Aorta (tissue), 5 donors: ENCODE measurements at regions not wholly inside any gene's neighbourhood (a gene's known extent, or its start where the extent isn't known, plus 50 kb on each side); places are given as distances from the start of the nearest gene placed in this dataset.
A peak's percentile ranks its signal among the peaks of the same experiment; 100 is the strongest.

ENCODE experiments used
- ATAC-seq: fragments of 200-7000 bp; cut with Tn5 transposase; one replicate; pipeline ENCODE4 v1.9.1; 2022; ENCODE audit warnings: moderate library complexity; ENCODE audit not compliant: low FRiP score
- DNase-seq, 2 donors: peaks; one replicate each; pipeline ENCODE4 v3.0.0-alpha.2; 2020
- H3K27ac ChIP-seq, 2 donors: one replicate each; pipeline ENCODE4 v1.5.1; 2013; ENCODE audit warnings: low read length in 2 of 2, mild to moderate bottlenecking in 2 of 2, moderate library complexity in 2 of 2, control low read depth in 1 of 2, inconsistent platforms in 1 of 2, low read depth in 1 of 2
- H3K27me3 ChIP-seq, 2 donors: one replicate each; pipeline ENCODE4 v1.6.1; 2013; ENCODE audit warnings: control low read depth in 1 of 2, low read length in 1 of 2, mild to moderate bottlenecking in 1 of 2, moderate library complexity in 1 of 2; ENCODE audit not compliant: insufficient read depth in 2 of 2, control insufficient read depth in 1 of 2
- H3K36me3 ChIP-seq, 2 donors: one replicate each; pipeline ENCODE4 v1.6.1; 2013; ENCODE audit warnings: control low read depth in 1 of 2, low read length in 1 of 2, mild to moderate bottlenecking in 1 of 2; ENCODE audit not compliant: insufficient read depth in 2 of 2, control insufficient read depth in 1 of 2
- H3K4me1 ChIP-seq, 2 donors: one replicate each; pipeline ENCODE4 v1.6.1; 2013; ENCODE audit warnings: low read length in 2 of 2, control low read depth in 1 of 2, mild to moderate bottlenecking in 1 of 2, moderate library complexity in 1 of 2; ENCODE audit not compliant: insufficient read depth in 2 of 2, control insufficient read depth in 1 of 2
- H3K4me3 ChIP-seq, 2 donors: one replicate each; pipeline ENCODE4 v1.5.1; 2013; ENCODE audit warnings: low read length in 2 of 2, control low read depth in 1 of 2, mild to moderate bottlenecking in 1 of 2
- H3K9me3 ChIP-seq: one replicate; pipeline ENCODE4 v1.6.1; 2013; ENCODE audit warnings: mild to moderate bottlenecking, low read length; ENCODE audit not compliant: control insufficient read depth
- WGBS, 2 donors: extraction: QIAGEN DNeasy Blood & Tissue Kit; methylation state at CpG; one replicate each; pipeline ENCODE4 v1.1.7; 2013; 5-methylcytosine and 5-hydroxymethylcytosine counted together
- intact Hi-C, 2 donors: fragments of 100-400 bp; cut with DNase I; formaldehyde crosslinking; loops; one replicate each; pipeline versions ENCODE4 v1.14.2 to v1.15.0; 2022
- donor health status: healthy with polysubstance abuse.
- donor health status: Bipolar disorder and iron deficiency.
- donor health status: DM: no; HTN: no; CAD: no.
- donor health status: DM: no; HTN: no; CAD: no.
- donor health status: DM: yes; HTN: yes; CAD: no.

- intact Hi-C loops: no loop called here
- Histone ChIP-seq H3K9me3 (peaks cover 1% of the 10 kb centered on the region), H3K4me1 (no peaks in the 10 kb centered on the region), H3K27ac (no peak overlapping the region), H3K4me3 (no peak overlapping the region), H3K36me3 (no peaks in the 10 kb centered on the region), H3K27me3 (peaks cover 0 to 3% of the 10 kb centered on the region in 2 donors)
- WGBS, 2 donors: 56 to 65% methylated on average over 5 of the region's 5 CpGs
- DNase-seq (peak in 1 of 2 donors; percentile 42), ATAC-seq (no peak)
These were observed 353.0 kb downstream of the NPHP4 start for GRCh38 chr1:5639106-5639722.

GRCh38 chr1:5638582-5638981 lies 353.6 kb downstream of the NPHP4 start:
- H3K4me3 ChIP-seq: no peak overlapping the region
- DNase-seq (peak in 1 of 2 donors; percentile 28), ATAC-seq (no peak)
- H3K36me3 ChIP-seq: no peaks in the 10 kb centered on the region
- no peak overlapping the region for H3K27ac ChIP-seq
- H3K27me3 ChIP-seq: peaks cover 0 to 3% of the 10 kb centered on the region in 2 donors
- 59 to 76% methylated on average over 3 of the region's 3 CpGs for WGBS, 2 donors
- H3K4me1 ChIP-seq: no peaks in the 10 kb centered on the region
- H3K9me3 ChIP-seq: peaks cover 1% of the 10 kb centered on the region
- intact Hi-C loops: no loop called here

- 76 to 81% methylated on average over 2 of the region's 2 CpGs for WGBS, 2 donors
- intact Hi-C loops: no loop called here
- H3K4me1 ChIP-seq: no peaks in the 10 kb centered on the region
- no peaks in the 10 kb centered on the region for H3K36me3 ChIP-seq
- DNase-seq: no peak
- H3K9me3 ChIP-seq: peaks cover 1% of the 10 kb centered on the region
- no peak overlapping the region for H3K27ac ChIP-seq
- ATAC-seq: no peak
- H3K4me3 ChIP-seq: no peak overlapping the region
- H3K27me3 ChIP-seq: peaks cover 0 to 3% of the 10 kb centered on the region in 2 donors
These were observed 355.1 kb downstream of the NPHP4 start for GRCh38 chr1:5637171-5637570.

GRCh38 chr1:5634893-5635292 lies 357.3 kb downstream of the NPHP4 start:
- Histone ChIP-seq H3K27ac (no peak overlapping the region), H3K9me3 (peaks cover 1% of the 10 kb centered on the region), H3K4me1 (no peaks in the 10 kb centered on the region), H3K27me3 (peaks cover 0 to 3% of the 10 kb centered on the region in 2 donors), H3K4me3 (no peak overlapping the region), H3K36me3 (no peaks in the 10 kb centered on the region)
- ATAC-seq: no peak
- intact Hi-C loops: no loop called here
- 74 to 90% methylated on average over 4 of the region's 4 CpGs for WGBS, 2 donors
- no peak for DNase-seq

- H3K4me3 ChIP-seq: no peak overlapping the region
- intact Hi-C loops: no loop called here
- no peak overlapping the region for H3K27ac ChIP-seq
- no peaks in the 10 kb centered on the region for H3K4me1 ChIP-seq
- H3K36me3 ChIP-seq: no peaks in the 10 kb centered on the region
- no peak for ATAC-seq
- WGBS, 2 donors: 74 to 76% methylated on average over 10 of the region's 10 CpGs
- H3K9me3 ChIP-seq: peaks cover 1% of the 10 kb centered on the region
- H3K27me3 ChIP-seq: no peaks in the 10 kb centered on the region
- DNase-seq: no peak
These were observed 359.4 kb downstream of the NPHP4 start for GRCh38 chr1:5632814-5633213.

- WGBS, 2 donors: 17 to 18% methylated on average over 4 of the region's 4 CpGs
- ATAC-seq (no peak), DNase-seq (no peak)
- intact Hi-C loops: no loop called here
- Histone ChIP-seq H3K36me3 (no peaks in the 10 kb centered on the region), H3K4me3 (no peak overlapping the region), H3K27ac (no peak overlapping the region), H3K27me3 (no peaks in the 10 kb centered on the region), H3K9me3 (peaks cover 1% of the 10 kb centered on the region), H3K4me1 (no peaks in the 10 kb centered on the region)
These were observed 360.0 kb downstream of the NPHP4 start for GRCh38 chr1:5632224-5632623.

GRCh38 chr1:5628416-5628815 lies 363.8 kb downstream of the NPHP4 start:
- no peak for ATAC-seq
- H3K27me3 ChIP-seq: no peaks in the 10 kb centered on the region
- no peaks in the 10 kb centered on the region for H3K36me3 ChIP-seq
- WGBS, 2 donors: 24 to 39% methylated on average over 2 of the region's 2 CpGs
- H3K4me1 ChIP-seq: no peaks in the 10 kb centered on the region
- H3K4me3 ChIP-seq: no peak overlapping the region
- no peak for DNase-seq
- H3K27ac ChIP-seq: no peak overlapping the region
- H3K9me3 ChIP-seq: no peaks in the 10 kb centered on the region
- intact Hi-C loops: no loop called here

- H3K4me3 ChIP-seq: no peak overlapping the region
- ATAC-seq (no peak), DNase-seq (no peak)
- WGBS, 2 donors: 26 to 43% methylated on average over 6 of the region's 6 CpGs
- no peaks in the 10 kb centered on the region for H3K36me3 ChIP-seq
- intact Hi-C loops: no loop called here
- H3K27ac ChIP-seq: no peak overlapping the region
- H3K27me3 ChIP-seq: no peaks in the 10 kb centered on the region
- no peaks in the 10 kb centered on the region for H3K9me3 ChIP-seq
- H3K4me1 ChIP-seq: no peaks in the 10 kb centered on the region
These were observed 368.8 kb downstream of the NPHP4 start for GRCh38 chr1:5623399-5623798.

GRCh38 chr1:5622412-5622811 lies 369.8 kb downstream of the NPHP4 start:
- intact Hi-C loops: no loop called here

More at GRCh38 chr1:5622412-5622811, 369.8 kb downstream of the NPHP4 start:
- no peaks in the 10 kb centered on the region for H3K27me3 ChIP-seq
- no peaks in the 10 kb centered on the region for H3K4me1 ChIP-seq
- no peak overlapping the region for H3K4me3 ChIP-seq
- no peak overlapping the region for H3K27ac ChIP-seq
- H3K36me3 ChIP-seq: no peaks in the 10 kb centered on the region
- 36 to 50% methylated on average over 7 of the region's 7 CpGs for WGBS, 2 donors
- DNase-seq (no peak), ATAC-seq (no peak)
- no peaks in the 10 kb centered on the region for H3K9me3 ChIP-seq
